Inferior parietal cortex (tissue), 1 donor: ENCODE measurements at regions not wholly inside any gene's neighbourhood (a gene's known extent, or its start where the extent isn't known, plus 50 kb on each side); places are given as distances from the start of the nearest gene placed in this dataset.
A peak's percentile ranks its signal among the peaks of the same experiment; 100 is the strongest.
"Not testable (repeated sequence)": the region's sequence is repeated elsewhere in the genome, so short reads cannot be mapped to it uniquely, and the experiment has no call there.

Source experiments
- DNase-seq: peaks from one replicate; pipeline ENCODE4 v3.0.0-alpha.2; 2016; ENCODE audit errors: extremely low spot score

DNA sequence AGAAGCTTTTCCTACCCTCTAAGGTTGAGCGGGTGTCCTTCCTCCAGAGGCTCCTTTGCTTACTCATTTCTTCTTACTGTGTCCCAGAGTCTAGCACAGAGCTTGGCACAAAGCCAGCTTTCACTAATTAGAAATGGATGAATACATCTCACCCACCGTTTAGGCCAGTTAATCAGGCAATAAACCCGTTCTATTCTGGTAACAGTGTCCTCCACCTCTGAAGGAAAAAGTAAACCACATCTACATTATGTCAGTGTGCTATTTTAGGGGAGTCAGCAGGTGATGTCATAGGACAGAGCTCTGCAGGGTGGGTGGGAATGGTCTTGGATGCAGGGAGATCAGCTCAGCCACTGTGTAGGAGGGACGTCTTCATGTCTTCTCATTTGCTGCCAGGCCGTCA is 109.2 kb downstream of the OSTF1 start:
- no peak for DNase-seq

GRCh38 chr9:75198436-75198835 is 110.1 kb downstream of the OSTF1 start:
- DNase-seq = no peak

DNA sequence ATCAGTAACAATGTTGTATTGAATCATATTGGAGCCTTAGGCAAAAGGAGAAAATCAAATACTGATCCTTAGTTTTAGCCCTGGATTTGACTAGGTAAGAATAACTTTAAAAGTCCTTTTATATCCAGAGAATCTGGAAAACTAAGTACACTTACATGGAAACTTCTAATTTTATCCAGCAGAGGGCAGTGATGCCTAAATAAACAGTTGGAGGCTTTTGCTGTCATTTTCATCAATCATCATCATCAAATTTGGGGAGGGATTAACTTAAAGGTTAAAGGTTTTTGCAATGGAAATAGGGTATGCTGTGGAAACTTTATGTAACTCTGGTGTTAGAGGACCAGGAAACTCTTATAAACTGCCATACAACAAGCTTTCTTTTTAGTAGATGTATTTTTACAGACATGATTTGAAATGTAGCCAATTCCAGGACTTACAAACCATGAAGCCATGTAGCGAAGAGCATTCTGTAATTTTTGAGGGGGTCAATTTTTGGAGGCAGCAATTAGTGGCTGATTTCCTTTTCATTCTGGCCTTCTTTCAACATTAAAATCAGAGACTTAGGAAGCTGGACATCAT is 112.7 kb downstream of the OSTF1 start:
- peak; percentile 83 for DNase-seq

GRCh38 chr9:75201480-75202209 is 113.3 kb downstream of the OSTF1 start:
- no peak for DNase-seq

- not testable (repeated sequence) for DNase-seq
Observed at GRCh38 chr9:75207997-75208396, 119.7 kb downstream of the OSTF1 start.

- DNase-seq = no peak
Observed at GRCh38 chr9:75210215-75210614, 121.9 kb downstream of the OSTF1 start.

DNA sequence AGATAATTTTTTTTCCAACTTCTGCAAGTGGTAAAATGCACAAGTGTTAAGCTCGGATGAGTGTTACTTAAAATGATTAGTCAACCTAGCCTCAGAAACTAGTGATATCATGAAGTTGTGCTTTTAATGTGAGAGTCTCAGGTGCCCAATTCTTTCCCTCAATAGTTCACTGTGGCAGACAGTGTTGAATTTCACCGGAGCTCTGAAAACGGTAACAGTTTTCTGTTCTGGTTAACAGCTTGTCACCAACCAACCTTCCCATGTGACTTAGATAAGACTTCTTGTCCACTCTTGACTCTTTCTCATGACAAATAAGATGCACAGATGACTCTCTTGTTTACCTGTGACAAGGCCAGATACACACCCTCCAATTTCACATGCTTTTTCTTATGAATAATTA is 125.5 kb downstream of the OSTF1 start:
- no peak for DNase-seq

DNA sequence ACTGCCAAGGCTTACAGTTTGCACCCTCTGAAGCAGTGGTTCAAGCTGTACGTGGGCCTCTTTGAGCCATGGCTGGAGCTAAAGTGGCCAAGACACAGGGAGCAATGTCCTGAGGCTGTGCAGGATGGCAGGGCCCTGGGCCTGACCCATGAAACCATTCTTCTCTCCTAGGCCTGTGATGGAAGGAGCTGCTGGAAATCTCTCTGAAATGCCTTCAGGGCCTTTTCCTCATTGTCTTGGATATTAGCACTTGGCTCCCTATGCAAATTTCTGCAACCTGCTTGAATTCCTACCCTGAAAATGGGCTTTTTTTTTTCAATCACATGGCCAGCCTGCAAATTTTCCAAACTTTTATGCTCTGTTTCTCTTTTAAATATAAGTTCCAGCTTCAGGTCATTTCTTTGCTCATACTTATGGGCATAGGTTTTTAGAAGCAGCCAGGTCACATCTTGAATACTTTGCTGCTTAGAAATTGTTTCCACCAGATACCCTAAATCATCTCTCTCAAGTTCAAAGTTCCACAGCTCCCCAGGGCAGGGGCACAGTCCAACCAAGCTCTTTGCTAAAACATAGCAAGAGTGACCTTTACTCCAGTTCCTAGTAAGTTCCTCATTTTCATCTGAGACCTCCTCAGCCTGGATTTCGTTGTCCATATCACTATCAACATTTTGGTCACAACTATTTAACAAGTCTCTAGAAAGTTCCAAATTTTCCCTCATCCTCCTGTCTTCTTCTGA is 138.3 kb downstream of the OSTF1 start:
- no peak for DNase-seq

DNA sequence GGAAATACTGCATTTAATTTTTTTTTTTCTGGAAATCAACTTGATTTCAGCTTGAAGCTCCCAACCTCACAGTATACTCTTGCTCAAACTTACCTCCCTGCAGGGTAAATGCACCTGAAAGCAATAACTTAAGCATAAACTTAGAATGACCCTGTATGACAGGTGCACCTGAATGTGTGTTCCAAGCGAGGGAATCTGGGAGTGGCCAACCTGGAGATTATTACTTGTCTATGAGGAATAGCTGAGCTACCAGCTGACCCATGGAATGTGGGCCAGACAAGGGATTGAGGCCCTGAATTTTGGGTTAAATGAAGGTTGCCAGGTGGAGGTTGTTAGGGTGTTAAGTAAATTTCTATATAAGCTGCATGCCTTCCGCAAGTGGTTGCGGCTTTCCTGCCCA is 140.6 kb downstream of the OSTF1 start:
- no peak for DNase-seq

DNA sequence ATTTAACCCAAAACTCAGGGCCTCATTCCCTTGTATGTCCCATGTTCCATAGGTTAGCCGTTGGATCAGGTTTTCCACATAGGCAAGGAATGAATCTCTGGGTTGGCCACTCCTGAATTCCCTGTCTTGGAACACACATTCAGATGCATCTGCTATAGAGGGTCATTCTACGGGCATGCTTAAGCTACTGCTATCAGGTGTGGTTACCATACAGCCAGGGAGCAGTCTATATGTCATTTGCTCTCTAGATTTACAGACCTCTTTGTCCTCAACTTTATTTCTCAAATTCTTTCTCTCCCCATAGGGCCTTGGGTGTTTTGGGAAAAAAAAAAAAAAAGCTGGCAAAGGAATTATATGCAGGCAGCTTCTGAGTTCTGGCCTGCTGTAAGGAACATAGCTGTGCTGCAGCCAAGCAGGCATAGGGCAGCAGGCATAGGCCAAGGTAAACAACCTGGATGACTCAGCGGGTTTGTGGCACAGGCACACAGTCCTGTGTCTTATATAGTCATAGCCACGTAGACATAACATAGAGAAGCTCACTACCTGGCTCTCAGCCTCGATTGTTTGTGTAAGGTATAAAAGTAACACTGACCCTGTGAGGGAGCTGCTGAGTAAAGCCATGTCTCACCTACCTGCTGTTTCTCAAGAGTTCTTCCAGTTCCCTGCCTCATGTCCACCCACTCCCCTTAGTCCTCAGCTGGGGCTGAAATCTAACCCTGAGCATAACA is 141.5 kb downstream of the OSTF1 start:
- DNase-seq = no peak

GRCh38 chr9:75230469-75230868 is 142.2 kb downstream of the OSTF1 start:
- DNase-seq = no peak

DNA sequence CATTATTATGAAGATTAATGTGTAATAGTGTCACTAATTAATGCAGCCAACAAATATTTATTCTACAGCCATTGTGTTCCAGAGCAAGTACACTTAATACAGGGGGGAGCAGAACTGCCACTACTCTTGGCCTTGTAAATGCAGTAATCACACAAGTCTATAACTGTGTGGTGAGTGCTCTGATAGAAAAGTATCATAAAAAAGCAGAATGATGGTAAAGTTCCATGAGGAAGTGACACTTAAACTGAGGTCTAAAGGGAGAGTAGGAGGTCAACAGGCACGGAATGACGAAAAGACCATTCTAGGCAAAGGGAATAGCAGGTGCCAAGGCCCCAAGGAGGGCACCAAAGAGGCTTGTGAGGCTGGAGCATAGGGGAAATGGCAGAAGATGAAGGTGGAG is 142.9 kb downstream of the OSTF1 start:
- no peak for DNase-seq

DNA sequence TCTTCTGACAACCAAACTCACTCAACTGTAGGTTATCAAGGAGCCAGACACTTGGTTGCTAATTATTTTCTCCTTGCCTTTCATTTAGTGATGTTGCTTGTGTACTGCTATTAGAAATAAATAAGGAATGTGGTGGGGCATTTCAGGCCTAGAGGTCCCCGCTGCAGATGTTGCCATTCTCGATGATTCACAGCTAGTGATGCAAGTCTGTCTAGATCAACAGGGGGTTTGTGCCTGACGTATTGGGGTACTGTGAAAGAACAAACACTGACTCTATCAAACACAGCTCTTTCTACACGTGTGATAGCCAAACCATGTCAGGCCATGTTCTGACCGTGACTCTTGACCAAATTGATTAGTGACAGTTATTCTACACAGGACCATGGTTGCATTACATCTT is 144.7 kb downstream of the OSTF1 start:
- DNase-seq = no peak

DNA sequence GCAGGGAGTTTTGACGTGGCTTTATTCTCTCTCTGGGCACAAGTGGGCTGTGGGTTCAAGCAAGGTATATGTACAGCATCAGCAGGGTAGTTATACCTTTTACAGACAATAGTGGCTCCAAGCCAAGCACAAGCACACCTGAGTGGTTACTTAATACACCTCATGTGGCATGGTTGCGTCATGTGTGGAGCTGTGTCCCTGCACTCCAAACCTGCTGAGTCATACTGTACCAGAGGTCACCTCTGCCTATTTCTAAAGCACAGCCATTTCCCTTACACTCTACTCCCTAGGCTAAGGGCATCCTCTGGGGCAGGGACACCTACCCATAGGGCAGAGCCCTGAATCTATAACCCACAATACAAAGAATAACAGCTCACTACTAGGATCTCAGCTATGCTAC is 147.3 kb downstream of the OSTF1 start:
- no peak for DNase-seq

- DNase-seq = peak; percentile 39
Observed at GRCh38 chr9:75238311-75238976, 150.1 kb downstream of the OSTF1 start.

GRCh38 chr9:75239176-75239575 is 150.9 kb downstream of the OSTF1 start:
- no peak for DNase-seq

DNA sequence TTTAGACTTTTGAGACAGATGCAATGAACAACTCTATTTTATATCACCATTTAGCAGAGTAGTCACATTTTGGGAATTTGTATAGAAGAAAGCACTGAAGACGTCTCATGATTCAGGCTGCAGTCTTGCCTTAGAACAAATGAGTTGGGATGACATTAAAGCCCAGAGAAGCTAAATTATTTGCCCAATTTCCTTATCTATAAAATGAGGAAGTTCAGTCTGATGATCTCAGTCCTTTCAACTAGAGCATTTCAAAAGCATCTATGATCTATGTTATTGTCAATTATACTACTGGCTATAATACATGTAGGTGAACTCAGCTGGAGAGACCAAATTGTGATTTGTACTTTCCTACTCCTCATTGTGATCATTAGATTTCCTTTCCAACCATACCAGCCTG is 154.1 kb downstream of the OSTF1 start:
- DNase-seq = no peak

DNA sequence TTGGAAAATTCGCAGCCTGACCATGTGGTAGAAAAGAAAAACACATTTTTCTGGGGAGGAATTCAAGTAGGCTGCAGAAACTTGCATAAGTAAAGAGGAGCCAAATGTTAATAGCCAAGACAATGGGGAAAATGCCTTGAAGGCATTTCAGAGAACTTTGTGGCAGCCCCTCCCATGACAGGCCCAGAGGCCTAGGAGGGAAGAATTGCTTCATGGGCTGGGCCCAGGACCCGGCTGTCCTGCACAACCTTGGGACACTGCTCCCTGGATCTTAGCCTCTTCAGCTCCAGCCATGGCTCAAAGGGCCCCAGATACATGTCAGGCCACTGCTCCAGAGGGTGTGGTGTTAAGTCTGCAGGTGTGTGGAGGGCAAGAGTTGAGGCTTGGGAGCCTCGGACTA is 158.6 kb downstream of the OSTF1 start:
- no peak for DNase-seq

- DNase-seq = peak; percentile 87
Observed at GRCh38 chr9:75265525-75265972, 177.2 kb downstream of the OSTF1 start.

DNA sequence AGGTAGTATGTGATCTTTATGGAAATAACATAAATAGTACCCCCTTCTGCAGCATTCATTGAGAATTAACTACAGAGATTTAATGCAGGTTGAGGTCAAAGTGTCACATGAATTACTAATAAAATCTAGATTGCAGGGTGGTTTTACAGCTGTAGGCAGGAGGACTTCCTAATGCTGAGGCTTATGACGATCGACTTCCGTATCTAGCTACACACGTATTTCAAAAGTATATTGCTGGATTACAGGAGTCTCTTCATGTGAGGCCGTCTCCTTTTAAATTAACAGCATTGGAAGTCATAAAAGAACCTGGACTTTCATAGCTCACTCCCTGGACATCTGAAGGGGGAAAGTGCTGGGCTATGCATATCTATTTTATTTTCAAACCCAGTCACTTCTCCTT is 180.9 kb downstream of the OSTF1 start:
- DNase-seq = no peak

DNA sequence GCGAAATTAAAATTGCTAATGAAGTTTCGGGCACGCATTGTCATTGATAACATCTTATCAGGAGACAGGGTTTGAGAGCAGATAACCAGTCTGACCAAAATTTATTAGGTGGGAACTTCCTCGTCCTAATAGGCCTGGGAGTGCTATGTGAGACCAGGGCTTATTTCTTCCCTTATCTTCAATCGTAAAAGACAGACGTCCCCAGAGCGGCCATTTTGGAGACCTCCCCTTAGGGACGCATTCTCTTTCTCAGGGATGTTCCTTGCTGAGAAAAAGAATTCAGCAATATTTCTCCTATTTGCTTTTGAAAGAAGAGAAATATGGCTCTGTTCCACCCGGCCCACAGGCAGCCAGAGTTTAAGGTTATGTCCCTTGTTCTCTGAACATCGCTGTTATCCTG is 184.7 kb downstream of the OSTF1 start:
- DNase-seq = not testable (repeated sequence)

DNA sequence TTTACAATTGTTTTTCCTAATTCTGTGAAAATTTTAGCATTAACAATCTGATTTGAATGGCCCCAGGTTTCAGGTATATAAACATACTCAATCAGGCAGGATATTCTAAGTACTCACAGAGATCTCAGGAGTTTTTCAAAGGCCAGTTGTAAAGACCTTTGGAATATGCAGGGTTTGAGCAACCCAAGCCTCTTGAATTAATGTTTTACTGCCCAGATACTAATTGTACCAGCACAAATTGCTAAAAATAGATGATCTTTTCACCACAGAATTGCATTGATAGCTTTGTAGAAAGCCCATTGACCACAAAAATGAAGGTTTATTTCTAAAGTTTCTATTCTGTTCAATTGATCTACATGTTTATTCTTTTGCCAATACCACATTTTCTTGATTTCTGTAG is 186.5 kb downstream of the OSTF1 start:
- DNase-seq = no peak
